AG09319 (cell line): ENCODE measurements at regions not wholly inside any gene's neighbourhood (a gene's known extent, or its start where the extent isn't known, plus 50 kb on each side); places are given as distances from the start of the nearest gene placed in this dataset.
"Not testable (repeated sequence)": the region's sequence is repeated elsewhere in the genome, so short reads cannot be mapped to it uniquely, and the experiment has no call there.

Experiments used
- DNase-seq: peaks from one replicate; pipeline ENCODE4 v3.0.0-alpha.2; 2010; ENCODE audit warnings: low read depth; ENCODE audit errors: extremely low read depth
- TF ChIP-seq, protein P1 (sequence below): IDR thresholded peaks from 2 replicates; pipeline ENCODE4 v1.5.1; 2011; ENCODE audit warnings: low read depth, mild to moderate bottlenecking, inconsistent platforms, low read length, moderate library complexity

GRCh38 chr2:87401726-87402345 is 346.1 kb upstream of the PLGLB2 start:
- DNase-seq, result no peak
- TF ChIP-seq, protein P1, sequence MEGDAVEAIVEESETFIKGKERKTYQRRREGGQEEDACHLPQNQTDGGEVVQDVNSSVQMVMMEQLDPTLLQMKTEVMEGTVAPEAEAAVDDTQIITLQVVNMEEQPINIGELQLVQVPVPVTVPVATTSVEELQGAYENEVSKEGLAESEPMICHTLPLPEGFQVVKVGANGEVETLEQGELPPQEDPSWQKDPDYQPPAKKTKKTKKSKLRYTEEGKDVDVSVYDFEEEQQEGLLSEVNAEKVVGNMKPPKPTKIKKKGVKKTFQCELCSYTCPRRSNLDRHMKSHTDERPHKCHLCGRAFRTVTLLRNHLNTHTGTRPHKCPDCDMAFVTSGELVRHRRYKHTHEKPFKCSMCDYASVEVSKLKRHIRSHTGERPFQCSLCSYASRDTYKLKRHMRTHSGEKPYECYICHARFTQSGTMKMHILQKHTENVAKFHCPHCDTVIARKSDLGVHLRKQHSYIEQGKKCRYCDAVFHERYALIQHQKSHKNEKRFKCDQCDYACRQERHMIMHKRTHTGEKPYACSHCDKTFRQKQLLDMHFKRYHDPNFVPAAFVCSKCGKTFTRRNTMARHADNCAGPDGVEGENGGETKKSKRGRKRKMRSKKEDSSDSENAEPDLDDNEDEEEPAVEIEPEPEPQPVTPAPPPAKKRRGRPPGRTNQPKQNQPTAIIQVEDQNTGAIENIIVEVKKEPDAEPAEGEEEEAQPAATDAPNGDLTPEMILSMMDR, result no peak

DNA sequence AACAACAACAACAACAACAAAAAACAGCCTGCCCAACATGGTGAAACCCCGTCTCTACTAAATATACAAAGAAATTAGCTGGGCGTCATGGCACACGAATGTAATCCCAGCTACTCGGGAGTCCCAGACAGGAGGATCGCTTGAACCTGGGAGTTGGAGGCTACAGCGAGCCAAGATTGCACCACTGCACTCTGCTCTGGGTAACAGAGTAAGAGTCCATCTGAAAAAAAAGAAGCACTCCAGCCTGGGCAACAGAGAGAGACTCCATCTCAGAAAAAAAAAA is 344.1 kb upstream of the PLGLB2 start:
- TF ChIP-seq, protein P1, result no peak

DNA sequence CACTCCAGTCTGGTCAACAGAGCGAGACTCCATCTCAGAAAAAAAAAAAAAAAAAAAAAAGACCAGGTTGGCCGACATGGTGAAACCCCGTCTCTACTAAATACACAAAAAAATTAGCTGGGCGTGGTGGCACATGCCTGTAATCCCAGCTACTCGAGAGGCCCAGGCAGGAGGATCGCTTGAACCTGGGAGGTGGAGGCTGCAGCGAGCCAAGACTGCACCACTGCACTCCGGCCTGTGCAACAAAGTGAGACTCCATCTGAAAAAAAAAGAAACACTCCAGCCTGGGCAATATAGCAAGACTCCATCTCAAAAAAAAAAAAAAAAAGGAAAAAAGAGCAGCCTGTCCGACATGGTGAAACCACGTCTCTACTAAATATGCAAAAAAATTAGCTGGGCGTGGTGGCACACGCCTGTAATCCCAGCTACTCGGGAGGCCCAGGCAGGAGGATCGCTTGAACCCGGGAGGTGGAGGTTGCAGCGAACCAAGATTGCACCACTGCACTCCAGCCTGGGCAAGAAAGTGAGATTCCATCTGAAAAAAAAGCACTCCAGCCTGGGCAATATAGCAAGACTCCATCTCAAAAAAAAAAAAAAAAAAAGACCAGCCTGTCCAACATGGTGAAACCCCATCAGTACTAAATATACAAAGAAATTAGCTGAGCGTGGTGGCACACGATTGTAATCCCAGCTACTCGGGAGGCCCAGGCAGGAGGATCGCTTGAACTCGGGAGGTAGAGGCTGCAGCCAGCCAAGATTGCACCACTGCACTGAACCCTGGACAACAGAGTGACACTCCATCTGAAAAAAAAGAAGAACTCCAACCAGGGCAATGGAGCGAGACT is 343.3 kb upstream of the PLGLB2 start:
- not testable (repeated sequence) for DNase-seq

More for the DNA sequence above, 344.1 kb upstream of the PLGLB2 start:
- DNase-seq, result no peak

- DNase-seq, result not testable (repeated sequence)
Observed at GRCh38 chr2:87405531-87406216, 342.2 kb upstream of the PLGLB2 start.

GRCh38 chr2:87406406-87407175 is 341.3 kb upstream of the PLGLB2 start:
- not testable (repeated sequence) for DNase-seq

DNA sequence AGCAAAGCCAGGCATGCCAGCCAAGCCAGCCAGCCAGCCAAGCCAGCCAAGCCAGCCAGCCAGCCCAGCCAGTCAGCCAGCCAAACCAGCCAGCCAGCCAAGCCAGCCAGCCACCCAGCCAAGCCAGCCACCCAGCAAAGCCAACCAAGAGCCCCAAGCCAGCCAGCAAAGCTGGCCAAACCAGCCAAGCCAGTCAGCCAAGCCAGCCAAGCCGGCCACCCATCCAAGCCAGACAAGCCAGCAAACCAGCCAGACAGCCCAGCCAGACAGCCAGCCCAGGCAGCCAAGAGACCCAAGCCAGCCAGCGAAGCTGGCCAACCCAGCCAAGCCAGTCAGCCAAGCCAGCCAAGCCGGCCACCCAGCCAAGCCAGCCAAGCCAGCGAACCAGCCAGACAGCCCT is 338.3 kb upstream of the PLGLB2 start:
- not testable (repeated sequence) for DNase-seq

- DNase-seq, result not testable (repeated sequence)
Observed at GRCh38 chr2:87410371-87410770, 337.5 kb upstream of the PLGLB2 start.

DNA sequence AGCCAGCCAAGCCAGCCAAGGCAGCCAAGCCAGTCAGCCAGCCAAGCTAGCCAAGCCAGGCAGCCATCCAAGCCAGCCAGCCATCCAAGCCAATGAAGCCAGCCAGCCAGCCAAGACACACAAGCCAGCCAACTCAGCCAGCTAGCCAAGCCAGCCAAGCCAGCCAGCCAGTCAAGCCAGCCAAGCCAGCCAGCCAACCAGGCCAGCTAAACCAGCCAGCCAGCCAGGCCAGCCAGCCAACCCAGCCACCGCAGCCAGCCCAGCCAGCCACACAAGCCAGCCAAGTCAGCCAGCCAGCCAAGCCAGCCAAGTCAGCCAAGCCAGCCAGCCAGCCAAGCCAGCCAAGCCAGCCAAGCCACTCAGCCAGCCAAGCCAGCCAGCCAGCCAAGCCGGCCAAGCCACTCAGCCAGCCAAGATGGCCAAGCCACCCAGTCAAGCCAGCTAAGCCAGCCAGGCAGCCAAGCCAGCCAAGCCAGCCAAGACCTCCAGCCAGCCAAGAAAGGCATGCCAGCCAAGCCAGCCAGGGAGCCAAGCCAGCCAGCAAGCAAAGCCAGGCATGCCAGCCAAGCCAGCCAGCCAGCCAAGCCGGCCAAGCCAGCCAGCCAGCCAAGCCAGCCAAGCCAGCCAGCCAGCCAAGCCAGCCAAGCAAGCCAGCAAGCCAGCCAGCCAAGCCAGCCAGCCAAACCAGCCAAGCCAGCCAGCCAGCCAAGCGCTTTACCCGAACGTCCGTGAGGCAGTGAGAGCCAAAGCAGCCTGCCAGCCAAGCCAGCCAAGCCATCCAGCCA is 335.7 kb upstream of the PLGLB2 start:
- not testable (repeated sequence) for DNase-seq

GRCh38 chr2:87414331-87414730 is 333.6 kb upstream of the PLGLB2 start:
- DNase-seq, result not testable (repeated sequence)

DNA sequence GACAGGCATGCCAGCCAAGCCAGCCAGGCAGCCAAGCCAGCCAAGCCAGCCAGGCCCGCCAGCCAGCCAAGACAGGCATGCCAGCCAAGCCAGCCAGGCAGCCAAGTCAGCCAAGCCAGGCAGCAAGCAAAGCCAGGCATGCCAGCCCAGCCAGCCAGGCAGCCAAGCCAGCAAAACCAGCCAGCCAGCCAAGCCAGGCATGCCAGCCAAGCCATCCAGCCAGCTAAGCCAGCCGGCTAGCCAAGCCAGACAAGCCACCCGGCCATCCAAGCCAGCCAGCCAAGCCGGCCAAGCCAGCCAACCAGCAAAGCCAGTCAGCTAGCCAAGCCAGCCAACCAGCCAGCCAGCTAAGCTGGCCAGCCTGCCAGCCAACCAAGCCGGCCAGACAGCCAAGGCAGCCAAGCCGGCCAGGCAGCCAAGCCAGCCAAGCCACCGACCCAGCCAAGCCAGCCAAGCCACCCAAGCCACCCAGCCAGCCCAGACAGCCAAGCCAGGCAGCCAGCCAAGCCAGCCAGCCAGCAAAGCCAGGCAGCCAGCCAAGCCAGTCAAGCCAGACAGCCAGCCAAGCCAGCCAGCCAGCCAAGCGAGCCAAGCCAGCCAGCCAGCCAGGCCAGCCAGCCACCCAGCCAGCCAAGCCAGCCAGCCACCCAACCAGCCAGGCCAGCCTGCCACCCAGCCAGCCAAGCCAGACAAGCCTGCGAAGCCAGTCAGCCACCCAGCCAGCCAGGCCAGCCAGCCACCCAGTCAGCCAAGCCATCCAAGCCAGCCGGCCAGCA is 332.9 kb upstream of the PLGLB2 start:
- not testable (repeated sequence) for DNase-seq

DNA sequence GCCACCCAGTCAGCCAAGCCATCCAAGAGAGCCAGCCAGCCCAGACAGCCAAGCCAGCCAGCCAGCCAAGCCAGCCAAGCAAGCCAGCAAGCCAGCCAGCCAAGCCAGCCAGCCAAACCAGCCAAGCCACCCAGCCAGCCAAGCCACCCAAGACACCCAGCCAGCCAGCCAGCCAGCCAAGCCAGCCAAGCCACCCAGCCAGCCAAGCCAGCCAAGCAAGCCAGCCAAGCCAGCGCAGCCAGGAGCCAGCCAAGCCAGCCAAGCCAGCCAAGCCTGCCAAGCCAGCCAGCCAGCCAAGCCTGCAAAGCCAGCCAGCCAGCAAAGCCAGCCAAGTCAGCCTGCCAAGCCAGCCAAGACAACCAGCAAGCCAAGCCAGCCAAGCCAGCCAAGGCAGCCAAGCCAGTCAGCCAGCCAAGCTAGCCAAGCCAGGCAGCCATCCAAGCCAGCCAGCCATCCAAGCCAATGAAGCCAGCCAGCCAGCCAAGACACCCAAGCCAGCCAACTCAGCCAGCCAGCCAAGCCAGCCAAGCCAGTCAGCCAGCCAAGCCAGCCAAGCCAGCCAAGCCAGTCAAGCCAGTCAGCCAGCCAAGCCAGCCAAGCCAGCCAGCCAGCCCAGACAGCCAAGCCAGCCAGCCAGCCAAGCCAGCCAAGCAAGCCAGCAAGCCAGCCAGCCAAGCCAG is 332.2 kb upstream of the PLGLB2 start:
- not testable (repeated sequence) for DNase-seq

DNA sequence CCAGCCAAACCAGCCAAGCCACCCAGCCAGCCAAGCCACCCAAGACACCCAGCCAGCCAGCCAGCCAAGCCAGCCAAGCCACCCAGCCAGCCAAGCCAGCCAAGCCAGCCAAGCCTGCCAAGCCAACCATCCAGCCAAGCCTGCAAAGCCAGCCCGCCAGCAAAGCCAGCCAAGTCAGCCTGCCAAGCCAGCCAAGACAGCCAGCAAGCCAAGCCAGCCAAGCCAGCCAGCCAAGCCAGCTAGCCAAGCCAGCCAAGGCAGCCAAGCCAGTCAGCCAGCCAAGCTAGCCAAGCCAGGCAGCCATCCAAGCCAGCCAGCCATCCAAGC is 331.7 kb upstream of the PLGLB2 start:
- DNase-seq, result not testable (repeated sequence)

GRCh38 chr2:87417147-87417546 is 330.7 kb upstream of the PLGLB2 start:
- DNase-seq, result not testable (repeated sequence)

- not testable (repeated sequence) for DNase-seq
Observed at GRCh38 chr2:87417742-87418567, 329.9 kb upstream of the PLGLB2 start.
